Nephron (organoid): ENCODE measurements at regions not wholly inside any gene's neighbourhood (a gene's known extent, or its start where the extent isn't known, plus 50 kb on each side); places are given as distances from the start of the nearest gene placed in this dataset.

Experiments
- H3K27ac Mint-ChIP-seq, 3 experiments: 2 replicates each; pipeline ENCODE4 v1.8.0; 2020; ENCODE audit warnings: mixed read lengths in 3 of 3, mild to moderate bottlenecking in 2 of 3, moderate library complexity in 1 of 3
- H3K27me3 Mint-ChIP-seq: 2 replicates; pipeline ENCODE4 v1.8.0; 2021; ENCODE audit warnings: low read depth, mild to moderate bottlenecking, moderate library complexity, mixed read lengths
- H3K36me3 Mint-ChIP-seq: 2 replicates; pipeline ENCODE4 v1.8.0; 2020; ENCODE audit warnings: low read depth, mixed read lengths
- H3K4me1 Mint-ChIP-seq: 2 replicates; pipeline ENCODE4 v1.8.0; 2020; ENCODE audit warnings: mixed read lengths
- H3K4me3 Mint-ChIP-seq, 3 experiments: 2 replicates each; pipeline ENCODE4 v1.8.0; 2020; ENCODE audit warnings: mild to moderate bottlenecking in 3 of 3, mixed read lengths in 3 of 3, moderate library complexity in 2 of 3
- H3K9me3 Mint-ChIP-seq: 2 replicates; pipeline ENCODE4 v1.8.0; 2020; ENCODE audit warnings: mixed read lengths
- CTCF ChIP-seq, 3 experiments: fragments of 200-600 bp; sonication (generic); IDR thresholded peaks; one replicate each; pipeline ENCODE4 v1.5.0; 2021; ENCODE audit warnings: antibody characterized with exemption in 3 of 3; ENCODE audit not compliant: unreplicated experiment in 3 of 3

- TF ChIP-seq CTCF (IDR thresholded peaks at IDR 0.05; ENCODE audit: unreplicated experiment in 3 of 3), result no peak
- Mint-ChIP-seq H3K27me3 (no peaks in the 10 kb centered on the region), H3K36me3 (no peaks in the 10 kb centered on the region), H3K9me3 (no peaks in the 10 kb centered on the region), H3K4me1 (no peaks in the 10 kb centered on the region), H3K4me3 (no peak overlapping the region), H3K27ac (no peak overlapping the region)
These were observed 87.8 kb upstream of the PDE3A start for GRCh38 chr12:20280515-20280914.

GRCh38 chr12:20282401-20282800 lies 85.9 kb upstream of the PDE3A start:
- no peak for TF ChIP-seq CTCF (IDR thresholded peaks at IDR 0.05; ENCODE audit: unreplicated experiment in 3 of 3)
- no peaks in the 10 kb centered on the region for H3K9me3 Mint-ChIP-seq
- H3K4me1 Mint-ChIP-seq, result no peaks in the 10 kb centered on the region
- H3K36me3 Mint-ChIP-seq, result no peaks in the 10 kb centered on the region
- no peak overlapping the region for H3K4me3 Mint-ChIP-seq
- no peak overlapping the region for H3K27ac Mint-ChIP-seq
- H3K27me3 Mint-ChIP-seq, result no peaks in the 10 kb centered on the region

- H3K36me3 Mint-ChIP-seq, result no peaks in the 10 kb centered on the region
- no peaks in the 10 kb centered on the region for H3K9me3 Mint-ChIP-seq
- H3K27ac Mint-ChIP-seq, result no peak overlapping the region
- no peaks in the 10 kb centered on the region for H3K4me1 Mint-ChIP-seq
- H3K4me3 Mint-ChIP-seq, result no peak overlapping the region
- no peak for TF ChIP-seq CTCF (IDR thresholded peaks at IDR 0.05; ENCODE audit: unreplicated experiment in 3 of 3)
- H3K27me3 Mint-ChIP-seq, result no peaks in the 10 kb centered on the region
These were observed 84.9 kb upstream of the PDE3A start for GRCh38 chr12:20283482-20283881.

- Mint-ChIP-seq H3K27ac (no peak overlapping the region), H3K36me3 (no peaks in the 10 kb centered on the region), H3K4me1 (no peaks in the 10 kb centered on the region), H3K9me3 (peaks cover 10% of the 10 kb centered on the region), H3K4me3 (no peak overlapping the region), H3K27me3 (no peaks in the 10 kb centered on the region)
- no peak for TF ChIP-seq CTCF (IDR thresholded peaks at IDR 0.05; ENCODE audit: unreplicated experiment in 3 of 3)
These were observed 78.8 kb upstream of the PDE3A start for GRCh38 chr12:20289520-20289919.

GRCh38 chr12:20300457-20300856 lies 67.9 kb upstream of the PDE3A start:
- H3K27me3 Mint-ChIP-seq, result no peaks in the 10 kb centered on the region
- H3K9me3 Mint-ChIP-seq, result peaks cover 19% of the 10 kb centered on the region
- H3K27ac Mint-ChIP-seq, result no peak overlapping the region
- no peak overlapping the region for H3K4me3 Mint-ChIP-seq
- H3K36me3 Mint-ChIP-seq, result peaks cover 6% of the 10 kb centered on the region
- TF ChIP-seq CTCF (IDR thresholded peaks at IDR 0.05; ENCODE audit: unreplicated experiment in 3 of 3), result no peak
- no peaks in the 10 kb centered on the region for H3K4me1 Mint-ChIP-seq

- H3K36me3 Mint-ChIP-seq, result peaks cover 4% of the 10 kb centered on the region
- no peaks in the 10 kb centered on the region for H3K4me1 Mint-ChIP-seq
- no peak overlapping the region for H3K4me3 Mint-ChIP-seq
These were observed 62.9 kb upstream of the PDE3A start for GRCh38 chr12:20305470-20305869.

More at GRCh38 chr12:20305470-20305869, 62.9 kb upstream of the PDE3A start:
- peaks cover 19% of the 10 kb centered on the region for H3K9me3 Mint-ChIP-seq
- no peak for TF ChIP-seq CTCF (IDR thresholded peaks at IDR 0.05; ENCODE audit: unreplicated experiment in 3 of 3)
- no peaks in the 10 kb centered on the region for H3K27me3 Mint-ChIP-seq
- H3K27ac Mint-ChIP-seq, result no peak overlapping the region
